GM12892 (cell line): ENCODE measurements at regions not wholly inside any gene's neighbourhood (a gene's known extent, or its start where the extent isn't known, plus 50 kb on each side); places are given as distances from the start of the nearest gene placed in this dataset.
"Not testable (repeated sequence)": the region's sequence is repeated elsewhere in the genome, so short reads cannot be mapped to it uniquely, and the experiment has no call there.

Source experiments
- DNase-seq: peaks from one replicate; pipeline ENCODE4 v3.0.0; 2011; ENCODE audit not compliant: insufficient read length
- FAIRE-seq: peaks from 2 replicates; lab custom pipeline; 2011; peaks lifted over from hg19 to GRCh38; lab: Jason Lieb, UNC
- POLR2A ChIP-seq: IDR thresholded peaks from 2 replicates; pipeline ENCODE4 v1.6.1; 2011; ENCODE audit warnings: low read depth, low read length, control low read depth
- POLR2AphosphoS5 ChIP-seq: IDR thresholded peaks from 2 replicates; pipeline ENCODE4 v1.6.1; 2011; ENCODE audit warnings: low read depth, low read length, control low read depth
- TAF1 ChIP-seq: IDR thresholded peaks from 2 replicates; pipeline ENCODE4 v1.6.1; 2011; ENCODE audit warnings: low read depth, mild to moderate bottlenecking, control low read depth, low read length, borderline replicate concordance

DNA sequence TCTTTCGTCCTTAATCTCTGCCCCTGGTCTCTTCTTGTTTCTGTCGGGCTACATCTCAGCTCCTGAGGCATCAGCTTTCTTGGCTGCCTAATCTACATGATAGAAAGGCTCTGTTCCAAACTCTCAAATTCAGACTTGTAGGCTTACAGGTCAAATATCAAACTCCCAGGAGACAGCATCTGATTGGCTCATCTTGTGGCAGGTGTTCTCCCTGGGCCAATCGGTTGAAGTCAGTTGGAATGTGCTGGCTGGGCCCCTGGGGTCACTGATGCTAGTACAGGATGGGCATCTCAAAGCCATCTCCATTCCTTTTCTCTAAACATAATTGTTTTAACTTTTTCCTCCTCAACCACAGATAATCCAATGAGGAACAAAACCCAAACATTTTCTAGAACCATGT lies 198.7 kb downstream of the CNTN3 start:
- no peak for FAIRE-seq
- TF ChIP-seq POLR2A (no peak), POLR2AphosphoS5 (no peak), TAF1 (no peak)

GRCh38 chr3:74413547-74414241 lies 200.8 kb downstream of the CNTN3 start:
- FAIRE-seq (no peak), DNase-seq (no peak)

More for the DNA sequence above, 198.7 kb downstream of the CNTN3 start:
- DNase-seq, result no peak

GRCh38 chr3:74410276-74410941 lies 204.1 kb downstream of the CNTN3 start:
- no peak for FAIRE-seq
- DNase-seq, result no peak
- TF ChIP-seq POLR2AphosphoS5, result no peak
- TF ChIP-seq TAF1, result no peak
- TF ChIP-seq POLR2A, result no peak

More at GRCh38 chr3:74413547-74414241, 200.8 kb downstream of the CNTN3 start:
- no peak for TF ChIP-seq TAF1

DNA sequence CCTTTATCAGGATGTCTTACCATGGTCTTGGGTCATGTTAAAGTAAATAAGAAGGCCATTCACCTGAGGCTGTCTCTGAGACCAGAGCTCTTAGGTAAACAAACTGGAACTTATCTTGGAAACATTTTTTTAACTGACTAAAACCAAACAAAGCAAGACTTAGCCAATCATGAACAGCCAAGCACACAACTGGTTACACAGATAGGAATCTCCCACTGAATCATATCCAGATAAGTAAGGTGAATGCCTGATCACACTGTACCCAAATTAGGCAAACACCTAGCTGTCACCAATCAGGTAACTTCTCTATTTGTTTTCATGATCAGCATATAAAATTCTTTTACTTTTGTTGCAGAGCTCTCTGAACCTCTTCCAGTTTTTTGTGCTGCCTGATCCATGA lies 205.4 kb downstream of the CNTN3 start:
- FAIRE-seq, result no peak
- no peak for DNase-seq

GRCh38 chr3:74403307-74403706 lies 211.2 kb downstream of the CNTN3 start:
- DNase-seq (no peak), FAIRE-seq (no peak)
- TF ChIP-seq POLR2A (no peak), POLR2AphosphoS5 (no peak), TAF1 (no peak)

More for the DNA sequence above, 205.4 kb downstream of the CNTN3 start:
- TF ChIP-seq POLR2A (no peak), TAF1 (no peak), POLR2AphosphoS5 (no peak)

DNA sequence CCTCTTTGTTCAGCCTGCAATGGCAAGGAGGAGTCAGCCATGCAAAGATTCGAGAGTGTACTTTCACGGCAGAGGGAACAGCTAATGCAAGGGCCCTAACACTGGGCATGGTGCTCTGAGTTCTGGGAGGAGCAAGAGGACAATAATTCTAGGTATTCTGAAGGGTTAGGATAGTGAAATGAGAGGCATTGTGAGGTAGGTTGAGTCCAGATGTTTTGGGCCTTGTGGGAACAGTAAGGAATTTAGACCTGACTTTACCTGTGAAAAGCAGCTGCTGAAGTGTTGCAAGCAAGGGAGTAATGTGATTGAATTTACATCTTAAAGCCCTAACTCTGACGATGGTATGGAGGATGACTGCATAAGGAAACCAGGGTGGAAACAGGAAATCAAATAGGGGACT lies 211.6 kb downstream of the CNTN3 start:
- no peak for FAIRE-seq

DNA sequence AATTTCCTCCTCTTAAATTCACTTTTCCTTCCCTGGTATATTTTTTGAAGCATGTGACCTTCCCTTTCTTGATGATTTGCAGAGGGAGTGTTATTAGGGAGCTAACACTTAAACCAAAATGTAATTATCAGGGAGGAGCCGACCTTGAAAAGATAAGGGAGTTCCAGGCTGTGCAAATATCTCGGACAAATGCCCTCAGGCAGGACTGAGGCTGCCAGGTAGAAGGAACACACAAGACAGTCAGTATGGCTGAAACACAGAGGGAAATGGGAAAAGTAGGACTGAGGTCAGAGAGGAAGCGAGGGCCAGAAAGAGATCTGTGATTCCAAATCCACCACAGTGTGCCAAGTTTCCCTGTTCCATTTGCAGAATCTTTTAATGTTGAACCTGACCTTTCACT lies 221.0 kb downstream of the CNTN3 start:
- TF ChIP-seq POLR2A (no peak), TAF1 (no peak), POLR2AphosphoS5 (no peak)
- FAIRE-seq (no peak), DNase-seq (no peak)

More for the DNA sequence above, 211.6 kb downstream of the CNTN3 start:
- TF ChIP-seq POLR2AphosphoS5 (no peak), POLR2A (no peak), TAF1 (no peak)
- no peak for DNase-seq

GRCh38 chr3:74390121-74390877 lies 224.2 kb downstream of the CNTN3 start:
- FAIRE-seq, result no peak
- no peak for TF ChIP-seq POLR2A
- TF ChIP-seq POLR2AphosphoS5, result no peak
- TF ChIP-seq TAF1, result no peak
- no peak for DNase-seq

GRCh38 chr3:74387111-74387735 lies 227.2 kb downstream of the CNTN3 start:
- no peak for FAIRE-seq
- no peak for DNase-seq
- TF ChIP-seq POLR2AphosphoS5 (no peak), POLR2A (no peak)

- TF ChIP-seq TAF1 (no peak), POLR2AphosphoS5 (no peak), POLR2A (no peak)
- no peak for DNase-seq
- FAIRE-seq, result no peak
Measured at GRCh38 chr3:74384159-74384558, 230.3 kb downstream of the CNTN3 start.

GRCh38 chr3:74377669-74378068 lies 236.8 kb downstream of the CNTN3 start:
- DNase-seq (no peak), FAIRE-seq (no peak)
- TF ChIP-seq POLR2A, result no peak
- TF ChIP-seq POLR2AphosphoS5, result no peak
- TF ChIP-seq TAF1, result no peak

GRCh38 chr3:74376323-74376722 lies 238.1 kb downstream of the CNTN3 start:
- not testable (repeated sequence) for DNase-seq, FAIRE-seq
